ENCODE measurements at regions not wholly inside any gene's neighbourhood (a gene's known extent, or its start where the extent isn't known, plus 50 kb on each side); places are given as distances from the start of the nearest gene placed in this dataset.

GRCh38 chr15:81968691-81969090, 77.1 kb downstream of the MEX3B start:
- Histone ChIP-seq H3K27me3 (ENCODE audit: control insufficient read depth, insufficient read depth, low read length) (no peaks in the 10 kb centered on the region), H3K4me3 (ENCODE audit: low read depth, low read length) (no peak overlapping the region), H3K36me3 (ENCODE audit: control insufficient read depth, insufficient read depth, low read length) (no peaks in the 10 kb centered on the region)
- DNase-seq (ENCODE audit: low read depth), result no peak
- POLR2A ChIA-PET, result no interaction called here
- TF ChIP-seq CTCF (IDR thresholded peaks at IDR 0.05; ENCODE audit: insufficient read depth, low read depth, low read length), result no peak
- CTCF ChIA-PET, result interaction anchor here (0.7 kb wide), 1 partner anchor 487 kb away, joined by 3 read pairs; no protein-coding TSS in a partner anchor

GRCh38 chr15:81966631-81967030, 79.2 kb downstream of the MEX3B start:
- CTCF ChIA-PET, result no interaction called here
- no peaks in the 10 kb centered on the region for H3K27me3 ChIP-seq (ENCODE audit: control insufficient read depth, insufficient read depth, low read length)
- DNase-seq (ENCODE audit: low read depth), result no peak
- no peaks in the 10 kb centered on the region for H3K36me3 ChIP-seq (ENCODE audit: control insufficient read depth, insufficient read depth, low read length)
- TF ChIP-seq CTCF (IDR thresholded peaks at IDR 0.05; ENCODE audit: insufficient read depth, low read depth, low read length), result no peak
- H3K4me3 ChIP-seq (ENCODE audit: low read depth, low read length), result no peak overlapping the region
- POLR2A ChIA-PET, result no interaction called here

GRCh38 chr15:81962482-81962881, 83.3 kb downstream of the MEX3B start:
- TF ChIP-seq CTCF (IDR thresholded peaks at IDR 0.05; ENCODE audit: insufficient read depth, low read depth, low read length), result no peak
- no peak overlapping the region for H3K4me3 ChIP-seq (ENCODE audit: low read depth, low read length)
- DNase-seq (ENCODE audit: low read depth), result no peak
- POLR2A ChIA-PET, result no interaction called here
- no peaks in the 10 kb centered on the region for H3K36me3 ChIP-seq (ENCODE audit: control insufficient read depth, insufficient read depth, low read length)
- H3K27me3 ChIP-seq (ENCODE audit: control insufficient read depth, insufficient read depth, low read length), result no peaks in the 10 kb centered on the region
- CTCF ChIA-PET, result no interaction called here

GRCh38 chr15:81959196-81959595, 86.6 kb downstream of the MEX3B start:
- H3K4me3 ChIP-seq (ENCODE audit: low read depth, low read length), result no peak overlapping the region
- TF ChIP-seq CTCF (IDR thresholded peaks at IDR 0.05; ENCODE audit: insufficient read depth, low read depth, low read length), result no peak
- ChIA-PET POLR2A (no interaction called here), CTCF (no interaction called here)
- no peaks in the 10 kb centered on the region for H3K36me3 ChIP-seq (ENCODE audit: control insufficient read depth, insufficient read depth, low read length)
- no peak for DNase-seq (ENCODE audit: low read depth)
- H3K27me3 ChIP-seq (ENCODE audit: control insufficient read depth, insufficient read depth, low read length), result no peaks in the 10 kb centered on the region

DNA sequence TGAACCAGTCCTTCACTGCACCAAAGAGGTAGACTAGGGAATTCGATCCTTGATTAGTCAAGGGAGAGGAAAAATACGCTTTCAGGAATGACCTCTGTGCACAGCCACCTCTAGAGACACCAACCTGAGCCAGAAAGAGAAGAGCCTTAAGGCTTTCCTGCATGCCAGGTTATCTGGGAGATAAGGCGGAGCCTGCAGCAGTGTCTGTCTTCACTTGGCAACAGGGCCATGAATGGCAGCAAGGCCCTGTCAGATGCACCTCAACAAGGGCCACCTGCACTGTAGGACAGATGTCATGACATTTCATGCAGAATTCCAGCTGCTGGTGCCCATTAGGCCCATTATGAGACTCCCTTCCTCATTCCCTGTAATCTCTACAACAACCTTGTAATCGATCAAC, 88.1 kb downstream of the MEX3B start:
- CTCF ChIA-PET, result no interaction called here
- H3K4me3 ChIP-seq (ENCODE audit: low read depth, low read length), result no peak overlapping the region
- H3K36me3 ChIP-seq (ENCODE audit: control insufficient read depth, insufficient read depth, low read length), result no peaks in the 10 kb centered on the region
- no peak for TF ChIP-seq CTCF (IDR thresholded peaks at IDR 0.05; ENCODE audit: insufficient read depth, low read depth, low read length)
- H3K27me3 ChIP-seq (ENCODE audit: control insufficient read depth, insufficient read depth, low read length), result no peaks in the 10 kb centered on the region
- POLR2A ChIA-PET, result no interaction called here
- DNase-seq (ENCODE audit: low read depth), result no peak
